SU-DHL-6 (cell line): ENCODE measurements at regions not wholly inside any gene's neighbourhood (a gene's known extent, or its start where the extent isn't known, plus 50 kb on each side); places are given as distances from the start of the nearest gene placed in this dataset.

ENCODE experiments used
- H2AFZ ChIP-seq: fragments of 200-600 bp; sonication (generic); 2 replicates; pipeline ENCODE4 v1.6.1; 2014; ENCODE audit warnings: low read depth, mild to moderate bottlenecking, moderate library complexity, mixed read lengths, antibody characterized with exemption, low read length; ENCODE audit not compliant: severe bottlenecking
- H3F3A ChIP-seq: fragments of 200-600 bp; shearing (Covaris generic); 2 replicates; pipeline ENCODE4 v1.6.0; 2016; ENCODE audit warnings: antibody characterized with exemption, mild to moderate bottlenecking; ENCODE audit not compliant: insufficient read depth
- H3K27ac ChIP-seq: fragments of 200-600 bp; sonication (generic); 2 replicates; pipeline ENCODE4 v1.5.1; 2016; ENCODE audit warnings: low read depth, mild to moderate bottlenecking, low read length, moderate library complexity, mixed read lengths
- H3K27me3 ChIP-seq: fragments of 200-600 bp; sonication (generic), shearing (Covaris generic); 2 replicates; pipeline ENCODE4 v1.6.0; 2014; ENCODE audit warnings: mild to moderate bottlenecking, low read length
- H3K36me3 ChIP-seq: fragments of 200-600 bp; sonication (generic); 2 replicates; pipeline ENCODE4 v1.6.1; 2014; ENCODE audit warnings: mild to moderate bottlenecking, low read length, mixed read lengths
- H3K4me2 ChIP-seq: fragments of 300-600, 200-600 bp; shearing (Covaris generic), sonication (generic); 2 replicates; pipeline ENCODE4 v1.6.0; 2014; ENCODE audit warnings: low read length, low read depth, mild to moderate bottlenecking; ENCODE audit not compliant: poor library complexity, severe bottlenecking
- H3K4me3 ChIP-seq: fragments of 200-600 bp; sonication (generic); 2 replicates; pipeline ENCODE4 v1.5.1; 2014; ENCODE audit warnings: antibody characterized with exemption, low read length, mild to moderate bottlenecking, mixed read lengths; ENCODE audit not compliant: insufficient read depth, poor library complexity, severe bottlenecking
- H3K79me2 ChIP-seq: fragments of 200-600 bp; sonication (generic); 2 replicates; pipeline ENCODE4 v1.6.1; 2014; ENCODE audit warnings: mild to moderate bottlenecking, low read length, moderate library complexity; ENCODE audit not compliant: insufficient read depth
- H3K9ac ChIP-seq: fragments of 200-600 bp; sonication (generic); 2 replicates; pipeline ENCODE4 v1.7.0; 2014; ENCODE audit warnings: mild to moderate bottlenecking, low read length
- H3K9me2 ChIP-seq: fragments of 200-600 bp; sonication (generic); replicated peaks from 2 replicates; pipeline ENCODE4 v1.6.1; 2014; ENCODE audit warnings: low read length; ENCODE audit not compliant: insufficient read depth
- H3K9me3 ChIP-seq: fragments of 200-600 bp; sonication (generic); 2 replicates; pipeline ENCODE4 v1.6.1; 2014; ENCODE audit warnings: low read length, mixed read lengths; ENCODE audit not compliant: insufficient read depth
- H4K20me1 ChIP-seq: fragments of 200-600 bp; sonication (generic); 2 replicates; pipeline ENCODE4 v1.6.1; 2014; ENCODE audit warnings: low read depth, mild to moderate bottlenecking, antibody characterized with exemption, low read length, moderate library complexity, mixed read lengths
- CTCF ChIP-seq: fragments of 200-600 bp; sonication (generic); IDR thresholded peaks from one replicate; pipeline ENCODE4 v1.5.1; 2017; ENCODE audit warnings: antibody characterized with exemption, mild to moderate bottlenecking, low read length, moderate library complexity; ENCODE audit not compliant: insufficient read depth, poor library complexity, severe bottlenecking
- EZH2phosphoT487 ChIP-seq: fragments of 200-600 bp; sonication (generic), shearing (Covaris generic); conservative IDR thresholded peaks from 2 replicates; pipeline ENCODE4 v1.6.1; 2018; ENCODE audit warnings: mild to moderate bottlenecking, antibody characterized with exemption, low read length, moderate library complexity, mixed read lengths

GRCh38 chr2:155281907-155282306 is 583.4 kb downstream of the KCNJ3 start:
- Histone ChIP-seq H4K20me1 (no peaks in the 10 kb centered on the region), H3F3A (no peaks in the 10 kb centered on the region)
- TF ChIP-seq EZH2phosphoT487 (no peak), CTCF (no peak)

GRCh38 chr2:155273323-155273722 is 574.8 kb downstream of the KCNJ3 start:
- Histone ChIP-seq H3K4me3 (no peak overlapping the region), H3K36me3 (no peaks in the 10 kb centered on the region), H2AFZ (no peak overlapping the region), H3K79me2 (no peaks in the 10 kb centered on the region), H3K9me3 (no peaks in the 10 kb centered on the region), H3K4me2 (no peak overlapping the region), H3K9ac (no peak overlapping the region), H3F3A (0 out of 2 replicates have a peak, but pooled peaks cover 3% of the 10 kb centered on the region), H4K20me1 (no peaks in the 10 kb centered on the region), H3K27me3 (no peaks in the 10 kb centered on the region), H3K9me2 (no peaks in the 10 kb centered on the region), H3K27ac (no peak overlapping the region)
- TF ChIP-seq EZH2phosphoT487 (no peak), CTCF (no peak)

More at GRCh38 chr2:155281907-155282306, 583.4 kb downstream of the KCNJ3 start:
- H3K4me2 ChIP-seq: no peak overlapping the region
- no peaks in the 10 kb centered on the region for H3K9me3 ChIP-seq
- H3K9me2 ChIP-seq: no peaks in the 10 kb centered on the region
- no peaks in the 10 kb centered on the region for H3K36me3 ChIP-seq
- no peak overlapping the region for H2AFZ ChIP-seq
- no peak overlapping the region for H3K4me3 ChIP-seq
- no peak overlapping the region for H3K27ac ChIP-seq
- no peaks in the 10 kb centered on the region for H3K79me2 ChIP-seq
- no peaks in the 10 kb centered on the region for H3K27me3 ChIP-seq
- no peak overlapping the region for H3K9ac ChIP-seq

GRCh38 chr2:155266583-155266982 is 568.1 kb downstream of the KCNJ3 start:
- Histone ChIP-seq H3K9me2 (no peaks in the 10 kb centered on the region), H3K4me3 (no peak overlapping the region), H3K9ac (no peak overlapping the region), H2AFZ (peak overlapping the region; percentile 86), H3K27ac (no peak overlapping the region), H3K27me3 (no peaks in the 10 kb centered on the region), H3K36me3 (no peaks in the 10 kb centered on the region), H4K20me1 (no peaks in the 10 kb centered on the region), H3F3A (no peaks in the 10 kb centered on the region), H3K79me2 (no peaks in the 10 kb centered on the region), H3K9me3 (no peaks in the 10 kb centered on the region), H3K4me2 (no peak overlapping the region)
- TF ChIP-seq CTCF: peak; percentile 48
- no peak for TF ChIP-seq EZH2phosphoT487
